Calu3 (cell line): ENCODE measurements at regions not wholly inside any gene's neighbourhood (a gene's known extent, or its start where the extent isn't known, plus 50 kb on each side); places are given as distances from the start of the nearest gene placed in this dataset.

ENCODE experiments used
- BruUV-seq: library from RNA; stranded (reverse); fragments of 400-500 nt; replicated peaks from 2 replicates; lab custom pipeline; 2021; lab: Mats Ljungman, UMichigan
- CTCF ChIA-PET: fragments of 300-600 bp; sonication (Branson Sonifier 250); formaldehyde crosslinking; loops from one replicate; lab custom pipeline; 2022; ENCODE audit warnings: antibody characterized with exemption; lab: Charles Lee
- DNase-seq: peaks from one replicate; pipeline ENCODE4 v3.0.0; 2022
- H3K27ac Mint-ChIP-seq: one replicate; pipeline ENCODE4 v1.8.0; 2022; ENCODE audit warnings: mixed read lengths; ENCODE audit not compliant: unreplicated experiment
- H3K27me3 Mint-ChIP-seq: one replicate; pipeline ENCODE4 v1.8.0; 2022; ENCODE audit warnings: mixed read lengths; ENCODE audit not compliant: unreplicated experiment
- H3K36me3 Mint-ChIP-seq: one replicate; pipeline ENCODE4 v1.8.0; 2022; ENCODE audit warnings: mild to moderate bottlenecking, moderate library complexity, mixed read lengths; ENCODE audit not compliant: insufficient read depth, unreplicated experiment
- H3K4me1 Mint-ChIP-seq: one replicate; pipeline ENCODE4 v1.8.0; 2022; ENCODE audit warnings: mild to moderate bottlenecking, low read depth, mixed read lengths; ENCODE audit not compliant: unreplicated experiment
- H3K4me3 Mint-ChIP-seq: one replicate; pipeline ENCODE4 v1.8.0; 2022; ENCODE audit warnings: mild to moderate bottlenecking, low read depth, moderate library complexity, mixed read lengths; ENCODE audit not compliant: unreplicated experiment
- H3K9me3 Mint-ChIP-seq: one replicate; pipeline ENCODE4 v1.8.0; 2022; ENCODE audit warnings: low read depth, mixed read lengths; ENCODE audit not compliant: unreplicated experiment
- intact Hi-C: fragments of 100-400 bp; cut with micrococcal nuclease; formaldehyde crosslinking; loops from one replicate; pipeline ENCODE4 v1.10.0; 2022; ENCODE audit not compliant: unreplicated experiment
- TF ChIP-seq, protein P1 (sequence below): fragments of 200-600 bp; IDR thresholded peaks from one replicate; pipeline ENCODE4 v1.8.0; 2022; ENCODE audit warnings: antibody characterized with exemption; ENCODE audit not compliant: unreplicated experiment

- Mint-ChIP-seq H3K36me3 (no peaks in the 10 kb centered on the region), H3K27me3 (no peaks in the 10 kb centered on the region), H3K27ac (no peak overlapping the region), H3K4me3 (no peak overlapping the region), H3K4me1 (peaks cover 33% of the 10 kb centered on the region), H3K9me3 (no peaks in the 10 kb centered on the region)
- DNase-seq = no peak
- intact Hi-C loops = loop anchor here (10.0 kb wide), 1 partner anchor 91 kb away; no protein-coding TSS in a partner anchor
- TF ChIP-seq, protein P1, sequence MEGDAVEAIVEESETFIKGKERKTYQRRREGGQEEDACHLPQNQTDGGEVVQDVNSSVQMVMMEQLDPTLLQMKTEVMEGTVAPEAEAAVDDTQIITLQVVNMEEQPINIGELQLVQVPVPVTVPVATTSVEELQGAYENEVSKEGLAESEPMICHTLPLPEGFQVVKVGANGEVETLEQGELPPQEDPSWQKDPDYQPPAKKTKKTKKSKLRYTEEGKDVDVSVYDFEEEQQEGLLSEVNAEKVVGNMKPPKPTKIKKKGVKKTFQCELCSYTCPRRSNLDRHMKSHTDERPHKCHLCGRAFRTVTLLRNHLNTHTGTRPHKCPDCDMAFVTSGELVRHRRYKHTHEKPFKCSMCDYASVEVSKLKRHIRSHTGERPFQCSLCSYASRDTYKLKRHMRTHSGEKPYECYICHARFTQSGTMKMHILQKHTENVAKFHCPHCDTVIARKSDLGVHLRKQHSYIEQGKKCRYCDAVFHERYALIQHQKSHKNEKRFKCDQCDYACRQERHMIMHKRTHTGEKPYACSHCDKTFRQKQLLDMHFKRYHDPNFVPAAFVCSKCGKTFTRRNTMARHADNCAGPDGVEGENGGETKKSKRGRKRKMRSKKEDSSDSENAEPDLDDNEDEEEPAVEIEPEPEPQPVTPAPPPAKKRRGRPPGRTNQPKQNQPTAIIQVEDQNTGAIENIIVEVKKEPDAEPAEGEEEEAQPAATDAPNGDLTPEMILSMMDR = no peak
- CTCF ChIA-PET = interaction anchor here (0.8 to 1.3 kb wide), 5 partner anchors 9 to 871 kb away, joined by 3 to 5 read pairs (median 4); no protein-coding TSS in a partner anchor
- no TSS peak for BruUV-seq
Measured at GRCh38 chr21:35616090-35616489, 444.2 kb downstream of the SETD4 start.

DNA sequence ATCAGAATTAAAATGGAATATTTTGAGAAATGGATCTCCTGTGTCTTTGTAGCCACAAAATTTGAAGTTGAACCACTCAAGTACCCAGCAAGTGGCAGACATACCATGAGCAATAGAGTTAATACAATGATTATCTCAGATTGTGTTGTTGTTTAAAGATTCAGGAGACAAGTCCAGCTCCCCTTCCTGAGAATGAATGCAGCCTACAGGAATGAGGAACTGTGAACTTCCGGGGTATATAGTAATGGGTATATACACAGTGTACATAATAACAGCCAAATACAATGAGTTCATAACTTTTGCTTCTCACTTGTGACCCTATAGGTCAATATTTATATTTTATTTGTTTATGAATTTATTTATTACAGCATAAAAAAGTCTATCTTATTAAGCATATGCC lies 445.0 kb downstream of the SETD4 start:
- H3K27ac Mint-ChIP-seq = no peak overlapping the region
- CTCF ChIA-PET = interaction anchor here (1.1 to 1.3 kb wide), 2 partner anchors 49 to 225 kb away, joined by 4 read pairs; no protein-coding TSS in a partner anchor
- intact Hi-C loops = loop anchor here (10.0 kb wide), 1 partner anchor 91 kb away; no protein-coding TSS in a partner anchor
- no peaks in the 10 kb centered on the region for H3K36me3 Mint-ChIP-seq
- TF ChIP-seq, protein P1 = no peak
- no peak for DNase-seq
- H3K27me3 Mint-ChIP-seq = no peaks in the 10 kb centered on the region
- no peaks in the 10 kb centered on the region for H3K9me3 Mint-ChIP-seq
- BruUV-seq = no TSS peak
- H3K4me3 Mint-ChIP-seq = no peak overlapping the region
- H3K4me1 Mint-ChIP-seq = peaks cover 33% of the 10 kb centered on the region

DNA sequence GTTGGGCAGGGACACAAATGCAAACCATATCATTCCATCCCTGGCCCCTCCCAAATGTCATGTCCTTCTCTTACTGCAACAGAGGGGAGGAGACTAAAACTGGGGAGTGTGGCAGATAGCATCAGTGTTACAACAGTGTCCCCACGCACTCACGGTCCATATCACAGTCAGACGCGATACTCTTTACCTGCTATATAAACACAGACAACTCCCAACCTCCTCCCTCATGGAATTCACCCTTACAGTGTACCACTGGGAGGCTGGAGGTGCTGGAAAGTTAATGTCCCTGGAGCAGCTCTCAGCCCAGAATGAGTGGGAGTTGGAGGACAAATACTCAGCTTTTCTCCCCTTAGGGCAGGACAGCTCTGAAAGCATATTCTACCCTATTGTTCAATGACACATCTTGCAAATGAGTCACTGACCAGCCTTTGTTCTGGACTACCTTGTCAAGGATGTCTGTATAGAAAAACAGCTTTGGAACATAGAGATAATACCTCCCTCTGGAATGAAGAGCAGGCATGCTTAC lies 445.9 kb downstream of the SETD4 start:
- no peaks in the 10 kb centered on the region for H3K36me3 Mint-ChIP-seq
- H3K9me3 Mint-ChIP-seq = no peaks in the 10 kb centered on the region
- no peak for DNase-seq
- H3K4me1 Mint-ChIP-seq = peaks cover 30% of the 10 kb centered on the region
- no peak overlapping the region for H3K27ac Mint-ChIP-seq
- TF ChIP-seq, protein P1 = no peak
- H3K4me3 Mint-ChIP-seq = no peak overlapping the region
- CTCF ChIA-PET = no interaction called here
- no TSS peak for BruUV-seq
- H3K27me3 Mint-ChIP-seq = no peaks in the 10 kb centered on the region
- intact Hi-C loops = loop anchor here (10.0 kb wide), 1 partner anchor 90 kb away; no protein-coding TSS in a partner anchor

GRCh38 chr21:35611708-35612132 lies 448.6 kb downstream of the SETD4 start:
- Mint-ChIP-seq H3K36me3 (no peaks in the 10 kb centered on the region), H3K27me3 (no peaks in the 10 kb centered on the region), H3K9me3 (no peaks in the 10 kb centered on the region), H3K27ac (no peak overlapping the region), H3K4me1 (peaks cover 25% of the 10 kb centered on the region), H3K4me3 (no peak overlapping the region)
- intact Hi-C loops = loop anchor here (10.0 kb wide), 1 partner anchor 87 kb away; no protein-coding TSS in a partner anchor
- CTCF ChIA-PET = no interaction called here
- no peak for DNase-seq
- no TSS peak for BruUV-seq
- TF ChIP-seq, protein P1 = no peak
